Choroid plexus epithelial cell (primary cell): ENCODE measurements at regions not wholly inside any gene's neighbourhood (a gene's known extent, or its start where the extent isn't known, plus 50 kb on each side); places are given as distances from the start of the nearest gene placed in this dataset.
"Not testable (repeated sequence)": the region's sequence is repeated elsewhere in the genome, so short reads cannot be mapped to it uniquely, and the experiment has no call there.

Experiments
- DNase-seq: peaks from one replicate; pipeline ENCODE4 v3.0.0-alpha.2; 2010; ENCODE audit warnings: low read depth
- H3K4me3 ChIP-seq: 2 replicates; pipeline ENCODE4 v1.5.1; 2011; ENCODE audit warnings: low read depth, mild to moderate bottlenecking, control low read depth, low read length, moderate library complexity
- TF ChIP-seq, protein P1 (sequence below): conservative IDR thresholded peaks from 2 replicates; pipeline ENCODE4 v1.5.1; 2011; ENCODE audit warnings: low read depth, mild to moderate bottlenecking, control low read depth, inconsistent platforms, low read length, moderate library complexity

DNA sequence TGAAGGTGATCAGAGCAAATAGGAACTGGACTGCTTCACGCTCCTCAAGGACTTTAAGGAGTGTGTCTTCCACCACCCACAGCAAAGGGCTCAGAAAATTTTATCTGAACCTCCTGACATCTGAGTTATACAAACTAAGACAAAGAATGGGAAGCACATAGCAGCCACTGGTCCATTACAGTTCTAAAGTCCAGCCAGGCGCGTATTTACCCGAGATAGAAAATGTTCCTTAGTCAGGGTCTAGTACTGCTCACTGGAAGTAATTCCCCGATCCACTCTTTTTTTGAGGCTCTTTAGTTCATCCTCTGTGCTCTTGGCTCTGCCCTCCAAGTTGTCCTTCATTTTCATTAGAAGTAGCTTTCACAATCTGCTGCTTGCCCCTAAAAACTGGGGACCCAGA is 88.5 kb upstream of the GOLGA8J start:
- no peak overlapping the region for H3K4me3 ChIP-seq
- DNase-seq: no peak
- TF ChIP-seq, protein P1, sequence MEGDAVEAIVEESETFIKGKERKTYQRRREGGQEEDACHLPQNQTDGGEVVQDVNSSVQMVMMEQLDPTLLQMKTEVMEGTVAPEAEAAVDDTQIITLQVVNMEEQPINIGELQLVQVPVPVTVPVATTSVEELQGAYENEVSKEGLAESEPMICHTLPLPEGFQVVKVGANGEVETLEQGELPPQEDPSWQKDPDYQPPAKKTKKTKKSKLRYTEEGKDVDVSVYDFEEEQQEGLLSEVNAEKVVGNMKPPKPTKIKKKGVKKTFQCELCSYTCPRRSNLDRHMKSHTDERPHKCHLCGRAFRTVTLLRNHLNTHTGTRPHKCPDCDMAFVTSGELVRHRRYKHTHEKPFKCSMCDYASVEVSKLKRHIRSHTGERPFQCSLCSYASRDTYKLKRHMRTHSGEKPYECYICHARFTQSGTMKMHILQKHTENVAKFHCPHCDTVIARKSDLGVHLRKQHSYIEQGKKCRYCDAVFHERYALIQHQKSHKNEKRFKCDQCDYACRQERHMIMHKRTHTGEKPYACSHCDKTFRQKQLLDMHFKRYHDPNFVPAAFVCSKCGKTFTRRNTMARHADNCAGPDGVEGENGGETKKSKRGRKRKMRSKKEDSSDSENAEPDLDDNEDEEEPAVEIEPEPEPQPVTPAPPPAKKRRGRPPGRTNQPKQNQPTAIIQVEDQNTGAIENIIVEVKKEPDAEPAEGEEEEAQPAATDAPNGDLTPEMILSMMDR: no peak

GRCh38 chr15:29990954-29991353 is 91.8 kb upstream of the GOLGA8J start:
- no peak overlapping the region for H3K4me3 ChIP-seq
- DNase-seq: no peak
- TF ChIP-seq, protein P1: no peak

- no peak for DNase-seq
- no peak overlapping the region for H3K4me3 ChIP-seq
- TF ChIP-seq, protein P1: no peak
Measured at GRCh38 chr15:29990035-29990434, 92.7 kb upstream of the GOLGA8J start.

DNA sequence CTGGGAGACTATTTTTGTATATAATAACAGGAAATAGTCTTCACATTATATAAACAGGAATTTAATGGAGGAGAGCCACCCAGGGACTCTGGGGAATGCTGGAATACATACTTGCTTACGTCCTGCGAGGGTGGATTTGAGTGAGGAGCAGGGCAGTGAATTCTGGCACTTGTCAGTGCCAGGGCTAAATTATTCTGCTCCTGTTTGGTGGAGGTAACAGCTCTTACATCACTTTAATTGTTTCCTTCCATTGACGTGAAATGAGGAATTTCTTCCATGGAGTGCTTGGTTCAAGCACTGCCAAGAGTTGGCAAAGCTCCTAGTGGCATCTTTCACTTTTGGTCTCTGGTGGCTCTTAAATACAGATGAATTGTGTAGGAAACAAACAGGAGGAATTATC is 94.1 kb upstream of the GOLGA8J start:
- TF ChIP-seq, protein P1: no peak
- no peak overlapping the region for H3K4me3 ChIP-seq
- no peak for DNase-seq

- TF ChIP-seq, protein P1: no peak
- no peak overlapping the region for H3K4me3 ChIP-seq
- no peak for DNase-seq
Measured at GRCh38 chr15:29986946-29987345, 95.8 kb upstream of the GOLGA8J start.

DNA sequence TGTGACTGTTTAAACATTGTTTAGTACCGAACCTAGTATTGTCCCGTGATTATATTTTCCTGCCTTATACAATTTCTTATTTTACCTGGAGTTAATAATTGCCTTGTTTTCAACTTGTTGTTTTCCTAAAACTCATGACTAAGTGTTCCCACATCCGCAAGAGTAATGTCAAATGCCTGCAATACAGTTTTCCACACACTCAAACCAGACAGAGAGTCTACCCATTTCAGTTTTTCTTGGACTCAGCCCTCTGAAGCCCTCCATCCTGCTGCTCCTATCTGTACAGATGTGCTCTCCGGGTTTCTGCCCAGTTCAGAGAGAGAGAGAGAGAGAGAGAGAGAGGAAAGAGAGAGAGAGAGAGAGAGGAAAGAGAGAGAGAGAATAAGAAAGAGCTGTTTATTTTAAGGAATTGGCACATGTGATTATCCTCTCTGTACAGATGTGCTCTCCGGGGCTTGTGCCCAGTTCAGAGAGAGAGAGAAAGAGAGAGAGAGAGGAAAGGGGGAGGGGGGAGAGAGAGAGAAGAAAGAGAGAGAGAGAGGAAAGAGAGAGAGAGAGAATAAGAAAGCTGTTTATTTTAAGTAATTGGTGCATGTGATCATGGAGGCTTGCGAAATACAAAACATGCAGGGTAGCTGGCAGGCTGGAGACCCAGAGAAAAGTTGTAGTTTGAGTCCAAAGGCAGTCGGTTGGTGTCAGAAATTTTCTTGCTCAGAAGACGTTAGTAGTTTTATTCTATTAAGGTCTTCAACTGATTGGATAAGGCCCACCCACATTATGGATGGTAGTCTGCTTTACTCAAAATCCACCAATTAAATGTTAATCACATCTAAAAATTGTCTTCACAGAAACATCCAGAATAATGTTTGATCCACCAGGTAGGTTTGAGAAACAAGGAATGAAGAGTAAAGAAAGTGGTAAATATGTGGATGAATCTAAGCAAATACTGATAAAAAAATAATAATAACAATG is 104.1 kb upstream of the GOLGA8J start:
- TF ChIP-seq, protein P1: no peak
- no peak overlapping the region for H3K4me3 ChIP-seq
- DNase-seq: peak; percentile 51

DNA sequence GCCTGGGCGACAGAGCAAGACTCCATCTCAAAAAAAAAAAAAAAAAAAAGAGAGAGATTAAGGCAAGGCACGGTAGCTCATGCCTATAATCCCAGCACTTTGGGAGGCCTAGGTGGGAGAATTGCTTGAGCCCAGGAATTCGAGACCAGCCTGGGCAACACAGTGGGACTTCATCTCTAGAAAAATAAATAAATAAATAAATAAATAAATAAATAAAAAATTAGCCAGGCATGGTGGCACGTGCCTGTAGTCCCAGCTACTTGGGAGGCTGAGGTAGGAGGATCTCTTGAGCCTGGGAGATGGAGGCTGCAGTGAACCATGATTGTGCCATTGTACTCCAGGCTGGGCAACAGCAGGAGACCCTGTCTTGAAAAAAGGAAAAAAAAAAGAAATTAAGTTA is 108.7 kb upstream of the GOLGA8J start:
- not testable (repeated sequence) for H3K4me3 ChIP-seq, DNase-seq
